CD1c-positive myeloid dendritic cell (primary cell): ENCODE measurements at regions not wholly inside any gene's neighbourhood (a gene's known extent, or its start where the extent isn't known, plus 50 kb on each side); places are given as distances from the start of the nearest gene placed in this dataset.
"Not testable (repeated sequence)": the region's sequence is repeated elsewhere in the genome, so short reads cannot be mapped to it uniquely, and the experiment has no call there.

ENCODE experiments used
- DNase-seq: peaks from one replicate; pipeline ENCODE4 v3.0.0-alpha.2; 2016; ENCODE audit errors: extremely low spot score

DNA sequence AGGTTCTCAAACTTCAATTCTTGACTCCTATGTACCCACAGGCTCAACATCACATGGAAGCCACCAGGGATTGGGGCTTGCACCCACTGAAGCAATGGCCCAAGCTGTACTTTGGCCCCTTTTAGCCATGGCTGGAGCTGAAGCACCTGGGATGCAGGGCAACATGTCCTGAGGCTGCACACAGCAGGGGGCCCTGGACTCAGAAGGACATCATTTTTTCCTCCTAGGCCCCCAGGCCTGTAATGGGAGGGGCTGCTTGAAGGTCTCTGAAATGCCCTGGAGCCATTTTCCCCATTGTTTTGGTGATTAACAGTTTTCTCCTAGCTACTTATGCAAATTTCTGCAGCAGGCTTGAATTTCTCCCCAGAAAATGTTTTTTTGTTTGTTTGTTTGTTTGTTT is 465.1 kb upstream of the PCDH10 start:
- DNase-seq: no peak

DNA sequence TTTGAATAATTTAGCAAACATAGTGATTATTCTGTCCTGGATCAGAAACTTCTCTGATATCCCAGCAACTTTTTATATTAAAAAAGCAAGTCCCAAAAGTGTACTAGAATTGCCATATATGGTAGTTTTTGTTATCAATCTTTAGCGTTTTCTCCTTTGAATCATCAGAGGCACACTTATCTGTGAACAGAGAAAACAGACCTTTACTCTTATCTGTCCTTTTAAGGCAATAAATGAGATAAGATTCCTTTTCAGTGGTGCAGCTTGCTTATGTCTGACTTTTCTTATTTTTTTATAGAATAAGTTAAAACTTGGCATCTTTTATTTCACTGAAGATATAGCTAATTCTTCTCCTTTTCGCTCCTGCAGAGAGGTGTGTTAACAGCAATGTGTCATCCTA is 458.1 kb upstream of the PCDH10 start:
- DNase-seq: no peak

DNA sequence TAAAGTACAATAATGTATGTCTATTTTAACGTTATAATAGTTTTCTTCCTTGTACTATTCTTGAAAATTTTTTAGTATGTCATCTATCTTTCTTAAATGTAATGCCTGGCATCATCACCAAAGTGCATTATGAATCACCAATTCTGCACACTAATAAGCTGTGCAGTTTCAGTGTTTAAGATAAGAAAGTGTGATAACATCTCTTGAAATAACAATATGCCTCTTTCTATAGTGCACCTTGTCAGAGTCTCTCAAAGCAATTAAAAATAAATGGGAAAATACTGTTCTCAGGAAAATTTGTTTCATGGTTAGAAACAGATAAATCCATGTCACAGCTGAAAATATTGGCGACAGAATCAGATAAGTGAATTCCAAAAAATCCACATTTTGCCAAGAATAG is 457.4 kb upstream of the PCDH10 start:
- DNase-seq: no peak

DNA sequence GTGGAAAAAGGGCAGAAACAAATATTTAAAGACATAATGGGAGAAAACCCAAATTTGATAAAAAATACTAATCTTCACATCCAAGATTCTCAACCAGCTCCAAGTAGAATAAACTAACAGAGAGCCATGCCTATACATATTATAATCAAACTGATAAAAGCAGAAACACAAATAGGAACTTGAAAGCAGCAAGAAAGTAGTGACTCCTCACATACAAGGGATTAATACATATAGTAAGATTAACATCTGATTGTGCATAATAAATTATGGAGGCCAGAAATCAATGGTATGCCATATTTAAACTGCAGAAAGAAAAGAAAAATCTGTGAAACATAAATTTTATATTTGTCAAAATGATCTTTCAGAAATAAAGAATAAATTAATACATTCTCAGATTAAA is 454.3 kb upstream of the PCDH10 start:
- no peak for DNase-seq

DNA sequence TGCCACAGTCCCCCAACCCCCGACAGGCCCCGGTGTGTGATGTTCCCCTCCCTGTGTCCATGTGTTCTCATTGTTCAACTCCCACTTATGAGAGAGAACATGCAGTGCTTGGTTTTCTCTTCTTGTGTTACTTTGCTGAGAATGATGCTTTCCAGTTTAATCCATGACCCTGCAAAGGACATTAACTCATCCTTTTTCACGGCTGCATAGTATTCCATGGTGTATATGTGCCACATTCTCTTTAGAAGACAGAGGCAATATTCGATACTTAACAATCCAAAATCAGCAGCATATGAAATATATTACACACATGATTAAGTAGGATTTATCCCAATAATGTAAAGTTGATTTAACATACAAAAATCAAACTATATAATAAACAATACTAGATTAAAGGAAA is 451.6 kb upstream of the PCDH10 start:
- DNase-seq: not testable (repeated sequence)

DNA sequence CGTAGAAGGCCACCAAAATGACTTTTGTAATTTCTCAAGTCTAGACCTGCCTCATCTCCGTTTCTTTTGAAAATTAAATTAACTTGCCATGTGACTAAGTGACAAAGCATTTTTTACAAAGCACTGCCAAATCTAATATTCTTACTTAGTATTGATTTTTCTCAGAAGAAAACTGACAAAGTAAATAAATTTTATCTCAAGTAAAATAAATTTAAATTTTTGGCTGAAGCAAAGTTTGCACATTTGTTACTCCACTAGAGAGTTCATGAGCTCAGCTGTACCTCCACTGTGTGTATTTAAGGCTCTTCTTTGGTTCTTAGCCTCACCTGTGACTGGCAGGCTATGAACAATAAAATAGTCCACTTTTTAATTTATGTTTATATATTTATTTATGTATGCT is 441.1 kb upstream of the PCDH10 start:
- no peak for DNase-seq

DNA sequence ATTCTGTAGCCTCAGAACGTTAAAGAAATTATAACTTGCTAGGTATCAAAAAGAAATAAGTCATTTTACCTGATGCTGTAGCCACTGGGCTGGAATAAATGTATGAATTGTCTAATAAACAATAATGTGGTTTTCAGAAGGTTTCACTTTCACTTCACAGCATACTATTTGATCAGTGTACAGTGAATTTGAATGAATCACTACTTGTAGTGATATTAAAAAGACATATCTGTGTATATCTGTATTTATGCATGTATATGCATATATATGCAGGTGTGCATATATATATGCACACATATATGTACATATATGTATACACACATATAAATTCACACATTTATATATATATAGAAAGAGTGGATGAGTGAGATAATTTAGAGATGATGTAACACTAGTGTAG is 440.0 kb upstream of the PCDH10 start:
- DNase-seq: no peak

DNA sequence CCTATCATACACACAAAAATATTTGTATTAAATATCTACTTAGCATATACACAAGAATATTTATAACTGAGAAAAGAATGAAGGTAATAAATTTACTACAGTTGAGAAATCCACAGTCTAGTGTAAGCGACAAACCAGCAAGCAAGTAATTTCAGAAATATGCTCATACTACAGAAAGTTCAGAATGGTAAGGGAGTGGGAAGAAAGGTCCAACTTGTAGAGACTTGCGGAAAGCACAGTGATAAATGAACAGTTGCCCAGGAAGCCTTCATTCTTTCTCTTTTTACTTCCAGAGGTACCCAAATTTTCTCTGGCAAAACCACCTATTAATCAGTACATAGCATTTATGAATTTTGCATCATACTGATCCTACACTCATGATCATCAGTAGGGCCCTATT is 438.1 kb upstream of the PCDH10 start:
- DNase-seq: no peak

DNA sequence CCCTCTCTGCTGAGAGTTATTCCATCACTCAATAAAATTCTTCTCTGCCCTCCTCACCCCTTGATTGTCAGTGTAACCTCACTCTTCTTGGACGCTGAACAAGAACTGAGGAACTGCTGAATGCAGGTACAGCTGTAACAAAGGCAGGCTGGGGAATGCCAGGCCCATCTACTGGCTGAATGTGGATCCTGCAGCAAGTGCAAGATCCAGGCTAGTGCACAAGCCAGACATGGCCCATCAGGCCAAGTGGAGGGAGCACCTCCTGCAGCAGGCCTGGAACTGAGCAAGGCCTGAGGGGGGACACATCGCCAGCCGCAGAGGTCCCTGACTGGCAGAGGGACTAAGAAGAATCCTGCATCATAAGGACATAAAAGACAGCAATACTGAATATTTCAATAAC is 411.8 kb upstream of the PCDH10 start:
- no peak for DNase-seq

DNA sequence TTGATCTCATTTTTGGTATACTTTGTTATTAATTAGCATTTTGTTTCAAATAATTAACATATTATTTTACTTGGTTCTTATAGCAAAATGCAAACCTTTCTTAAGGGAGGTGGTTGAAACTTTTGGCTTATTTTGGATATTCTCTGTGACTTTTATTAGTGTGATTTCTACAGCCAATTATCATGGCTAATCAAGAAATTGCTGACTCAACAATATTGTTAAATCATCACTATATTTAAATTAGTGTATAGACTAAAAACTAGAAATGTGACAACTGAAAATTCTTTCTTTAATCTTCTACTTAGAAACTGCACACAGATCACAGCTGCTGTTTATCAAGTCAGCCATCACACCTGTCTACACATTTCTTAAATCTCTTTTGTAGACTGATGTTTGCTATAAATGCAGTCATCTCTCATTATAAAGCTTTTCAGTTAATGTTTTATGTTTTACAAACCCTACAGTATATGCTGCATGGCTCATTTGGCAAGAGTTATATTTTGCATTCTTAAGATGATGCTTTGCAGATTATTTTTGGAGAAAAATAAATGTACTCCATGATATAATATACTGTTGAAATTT is 389.8 kb upstream of the PCDH10 start:
- no peak for DNase-seq

DNA sequence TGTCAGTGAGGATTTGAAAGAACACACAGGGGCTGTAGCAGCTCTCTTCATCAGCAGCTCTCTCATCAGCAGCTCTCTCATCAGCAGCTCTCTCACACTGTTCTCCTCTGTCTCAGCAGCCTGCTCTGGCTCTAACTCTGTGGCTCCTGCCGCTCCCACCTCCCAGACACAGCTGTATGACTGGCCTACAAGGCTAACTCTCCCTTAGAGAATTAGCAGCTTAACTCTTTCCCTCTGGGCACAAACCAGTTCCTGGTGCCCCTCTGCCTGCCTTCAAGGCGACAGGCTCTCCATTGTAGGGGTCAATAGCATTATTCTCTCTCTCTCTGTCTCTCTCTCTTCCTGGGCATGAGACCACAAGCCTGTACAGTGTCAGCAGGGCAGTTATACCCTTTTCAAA is 385.6 kb upstream of the PCDH10 start:
- DNase-seq: no peak

DNA sequence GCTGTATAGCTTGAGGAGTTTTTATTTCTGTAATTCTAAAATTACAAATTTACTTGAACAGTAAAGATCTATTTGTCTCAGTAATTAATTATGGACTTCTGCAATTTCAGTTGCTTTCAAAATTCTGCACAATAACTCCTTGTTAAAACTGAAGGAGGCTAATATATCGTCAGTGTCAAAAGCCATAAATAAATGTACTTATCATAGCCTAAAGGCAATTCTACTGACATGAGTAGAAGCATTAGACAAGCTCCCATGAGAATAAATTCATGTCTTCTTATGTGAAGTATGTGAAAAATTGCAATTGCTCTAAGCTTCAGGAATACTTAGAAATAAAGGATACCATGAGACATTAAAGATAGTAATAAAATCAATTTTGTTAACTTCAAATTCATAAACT is 381.2 kb upstream of the PCDH10 start:
- DNase-seq: no peak

DNA sequence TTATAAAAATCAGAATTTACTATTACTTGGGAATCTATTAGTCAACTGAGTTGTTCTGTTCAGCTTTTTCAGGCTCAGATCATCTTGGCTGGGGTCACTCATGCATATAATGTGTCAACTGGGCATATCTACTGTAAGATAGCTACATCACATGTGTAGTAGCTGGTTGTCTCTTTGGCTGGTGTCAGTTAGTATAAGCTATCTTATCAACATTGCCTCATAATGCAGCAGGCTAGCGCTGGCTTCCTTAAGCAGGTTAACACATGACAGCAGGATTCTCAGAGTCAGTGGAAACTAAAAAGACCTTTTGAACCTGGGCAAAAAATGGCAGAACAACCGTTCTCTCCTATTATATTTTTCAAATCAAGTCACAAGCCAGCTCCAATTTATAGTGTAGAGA is 378.3 kb upstream of the PCDH10 start:
- DNase-seq: no peak

DNA sequence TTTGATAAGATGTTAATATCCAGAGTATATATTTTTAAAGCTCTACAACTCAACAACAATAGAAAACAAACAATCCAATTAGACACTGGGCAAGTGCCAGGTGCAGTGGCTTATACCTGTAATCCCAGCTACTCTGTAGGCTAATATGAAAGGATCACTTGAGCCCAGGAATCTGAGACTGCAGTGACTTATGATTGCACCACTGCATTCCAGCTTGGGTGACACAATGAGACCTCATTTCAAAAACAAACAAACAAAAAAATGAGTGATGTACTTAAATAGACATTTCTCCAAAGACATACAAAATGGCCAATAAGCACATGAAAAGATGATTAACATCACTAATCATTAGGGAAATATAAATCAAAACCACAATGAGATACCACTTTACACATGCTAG is 356.8 kb upstream of the PCDH10 start:
- DNase-seq: no peak

DNA sequence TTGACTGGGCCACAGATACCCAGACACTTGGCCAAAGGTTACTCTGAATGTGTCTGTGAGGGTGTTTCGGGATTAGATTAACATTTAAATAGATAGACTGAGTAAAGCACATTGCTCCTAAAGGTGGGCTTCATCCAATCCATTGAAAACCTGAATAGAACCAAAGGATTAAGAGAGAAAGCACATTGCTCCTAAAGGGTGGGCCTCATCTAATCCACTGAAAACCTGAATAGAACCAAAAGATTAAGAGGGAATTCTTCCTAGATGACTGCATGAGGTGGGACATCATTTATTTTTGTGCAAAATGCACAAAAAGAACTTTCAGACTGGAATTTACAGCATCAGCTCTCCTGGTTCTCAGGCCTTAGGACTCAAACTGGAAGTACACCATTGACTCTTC is 351.2 kb upstream of the PCDH10 start:
- DNase-seq: no peak

DNA sequence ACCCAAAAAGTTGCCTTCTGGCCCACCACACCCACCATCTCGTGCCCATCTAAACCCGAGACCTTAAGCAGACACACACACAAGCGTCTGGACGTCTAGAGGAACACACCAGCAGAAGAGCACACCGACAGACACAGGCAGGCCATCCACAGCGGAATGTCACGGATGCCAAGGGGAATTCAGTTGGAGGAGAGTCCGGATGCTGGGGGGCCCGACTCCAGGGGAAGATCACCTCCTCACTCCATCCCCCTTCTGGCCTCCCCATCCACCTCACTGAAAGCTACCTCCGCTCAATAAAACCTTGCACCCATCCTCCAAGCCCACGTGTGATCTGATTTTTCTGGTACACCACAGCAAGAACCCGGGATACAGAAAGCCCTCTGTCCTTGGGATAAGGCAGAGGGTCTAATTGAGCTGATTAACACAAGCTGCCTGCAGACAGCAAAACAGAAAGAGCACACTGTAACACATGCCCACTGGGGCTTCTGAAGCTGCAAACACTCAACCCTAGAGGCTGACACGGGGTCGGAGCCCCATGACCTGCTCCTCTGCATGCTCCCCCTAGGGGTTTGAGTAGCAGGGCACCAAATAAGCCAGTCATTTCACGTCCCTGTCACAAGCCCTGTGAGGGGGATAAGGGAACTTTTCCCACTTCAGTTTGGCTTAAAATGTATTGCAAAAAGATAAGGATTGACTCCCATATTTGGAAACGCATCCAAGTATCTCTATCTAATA is 339.6 kb upstream of the PCDH10 start:
- DNase-seq: no peak

DNA sequence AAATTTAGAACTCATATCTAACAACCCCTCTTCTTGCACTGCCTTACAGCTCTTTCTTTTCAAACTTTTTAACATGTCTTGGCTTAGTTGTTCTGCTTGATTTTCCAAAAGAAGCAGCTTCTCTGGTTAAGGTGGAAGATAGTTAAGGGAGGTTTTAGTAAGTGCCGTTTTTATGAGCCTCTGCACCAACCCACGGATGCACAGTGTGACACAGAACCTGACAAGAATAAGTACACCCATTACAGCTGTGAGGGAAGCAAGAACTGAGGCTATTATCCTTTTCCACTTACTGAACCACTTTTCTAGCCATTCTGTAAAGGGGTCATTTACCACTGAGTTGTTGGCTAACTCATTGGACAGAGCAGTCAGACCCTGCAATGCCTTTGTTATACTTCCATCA is 336.0 kb upstream of the PCDH10 start:
- DNase-seq: not testable (repeated sequence)

DNA sequence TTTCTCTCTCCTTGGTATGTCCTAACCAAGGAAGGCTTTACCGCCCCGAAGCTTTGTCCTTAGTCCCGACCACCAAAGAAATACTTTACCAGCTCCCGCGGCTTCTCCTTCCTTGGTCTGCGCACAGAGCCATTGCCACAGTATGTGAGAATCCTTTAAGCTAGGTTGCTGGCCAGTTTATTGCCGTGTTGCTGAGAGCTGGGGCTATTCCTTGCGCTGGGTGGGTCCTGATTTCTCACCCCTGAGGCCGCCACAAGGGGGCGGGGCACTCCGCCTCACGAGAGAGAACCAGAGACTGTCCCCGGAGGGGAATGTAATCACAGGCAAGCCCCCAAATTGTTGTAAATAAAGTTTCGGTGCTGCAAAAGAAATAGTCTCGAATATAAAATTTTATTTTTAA is 331.0 kb upstream of the PCDH10 start:
- no peak for DNase-seq

DNA sequence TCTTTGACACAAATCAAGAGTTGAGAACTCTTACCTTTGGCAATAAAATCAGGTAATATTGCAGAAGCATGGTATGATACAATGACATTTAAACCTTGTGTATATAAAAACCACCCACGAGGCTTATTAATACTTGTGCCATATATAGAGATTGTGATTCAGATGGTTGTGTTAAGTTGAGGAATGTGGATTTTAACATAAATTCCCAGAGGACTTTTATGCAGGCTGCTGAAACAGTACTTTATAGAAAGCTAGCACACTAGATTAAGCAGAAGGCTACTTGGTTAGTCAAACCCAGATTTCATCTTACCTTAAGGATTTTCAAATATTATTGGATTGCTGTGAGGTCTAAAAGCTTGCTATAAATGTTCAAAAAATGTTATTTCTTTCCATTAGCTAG is 325.7 kb upstream of the PCDH10 start:
- no peak for DNase-seq

DNA sequence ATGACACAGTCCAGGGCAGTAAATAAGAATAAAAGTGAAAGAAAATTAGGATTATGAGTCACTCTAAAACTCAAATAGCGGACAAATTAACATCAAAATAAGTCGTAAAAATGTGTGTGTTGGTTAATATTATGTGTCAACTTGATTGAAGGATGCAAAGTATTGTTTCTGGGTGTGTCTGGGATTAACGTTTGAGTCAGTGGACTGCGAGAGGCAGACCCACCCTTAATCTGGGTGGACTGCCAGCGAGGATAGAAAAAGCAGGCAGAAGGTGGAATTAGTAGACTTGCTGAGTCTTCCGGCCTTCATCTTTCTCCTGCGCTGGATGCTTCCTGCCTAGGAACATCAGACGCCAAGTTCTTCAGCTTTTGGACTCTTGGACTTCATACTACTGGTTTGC is 324.3 kb upstream of the PCDH10 start:
- no peak for DNase-seq

DNA sequence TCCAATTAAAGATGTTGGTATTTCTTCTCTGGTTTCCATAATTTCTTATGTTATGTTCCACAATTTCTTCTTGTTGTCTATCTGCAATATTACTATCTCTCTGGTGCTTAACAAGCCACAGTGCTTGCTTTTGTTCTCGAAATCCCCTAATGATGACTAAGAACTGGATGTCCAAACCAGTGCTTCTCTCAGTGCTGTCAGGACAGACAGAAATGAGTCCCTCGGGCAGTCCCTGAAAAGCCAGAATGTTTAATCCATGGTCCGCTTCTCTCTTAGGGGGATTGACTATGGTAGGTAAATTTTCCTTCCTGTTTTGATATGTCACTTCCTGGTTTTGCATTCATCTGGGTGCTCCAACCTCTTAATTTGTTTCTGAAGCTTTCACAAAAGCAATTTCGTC is 321.6 kb upstream of the PCDH10 start:
- DNase-seq: no peak

DNA sequence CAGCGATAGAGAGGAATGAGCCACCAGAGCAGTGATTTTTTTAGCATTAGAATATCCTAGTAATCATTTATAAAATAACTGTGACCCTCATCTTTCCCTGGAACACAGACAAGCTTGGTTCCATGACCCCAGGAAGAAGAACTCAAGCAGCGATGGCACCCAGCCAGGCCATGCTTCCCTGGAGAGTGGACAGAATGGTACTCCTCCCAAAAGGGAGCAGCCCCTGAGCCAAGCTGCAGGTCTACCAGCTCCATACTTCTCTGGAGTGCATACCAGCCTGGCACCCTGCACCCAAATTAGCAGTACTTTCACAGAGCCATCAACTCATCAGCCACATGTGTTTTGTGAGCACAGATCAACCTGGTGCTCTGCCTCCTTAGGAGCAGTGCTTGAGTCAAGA is 310.9 kb upstream of the PCDH10 start:
- DNase-seq: no peak

DNA sequence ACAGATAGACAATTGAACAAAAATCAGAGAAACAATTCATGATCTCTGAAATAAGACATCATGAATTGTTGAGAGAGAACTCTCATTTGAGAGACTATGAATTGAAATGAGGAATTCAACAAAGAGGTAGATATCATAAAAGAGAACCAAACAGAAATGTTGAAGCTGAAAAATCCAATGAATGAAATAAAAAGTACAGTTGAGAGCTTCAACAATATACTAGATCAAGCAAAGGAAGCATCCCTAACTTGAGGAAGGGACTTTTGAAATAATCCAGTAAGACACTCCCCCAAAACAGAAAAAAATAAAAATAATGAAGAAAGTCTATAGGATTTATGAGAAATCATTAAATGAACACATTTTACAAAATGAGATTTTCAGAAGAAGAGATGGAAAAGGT is 310.0 kb upstream of the PCDH10 start:
- DNase-seq: no peak

DNA sequence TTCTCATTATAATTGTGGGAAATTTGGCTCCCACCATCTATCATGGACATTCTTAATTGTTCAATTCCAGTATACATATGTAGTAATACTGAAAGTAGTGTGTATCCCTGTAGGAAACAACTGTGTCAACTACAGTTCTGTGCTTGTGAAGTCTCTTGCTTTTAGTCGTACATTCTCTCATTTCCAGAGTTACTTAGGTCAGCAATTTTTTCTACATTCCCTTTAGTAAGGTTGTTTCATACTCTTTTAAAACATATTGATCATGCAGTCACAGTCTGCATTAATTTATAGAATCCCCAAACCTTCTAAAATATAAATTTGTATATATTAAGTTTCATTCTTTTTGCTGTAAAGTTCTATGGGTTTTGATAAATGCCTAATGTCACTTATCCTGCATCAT is 289.2 kb upstream of the PCDH10 start:
- DNase-seq: no peak
